ENCODE measurements at regions not wholly inside any gene's neighbourhood (a gene's known extent, or its start where the extent isn't known, plus 50 kb on each side); places are given as distances from the start of the nearest gene placed in this dataset.
"Not testable (repeated sequence)": the region's sequence is repeated elsewhere in the genome, so short reads cannot be mapped to it uniquely, and the experiment has no call there.

DNA sequence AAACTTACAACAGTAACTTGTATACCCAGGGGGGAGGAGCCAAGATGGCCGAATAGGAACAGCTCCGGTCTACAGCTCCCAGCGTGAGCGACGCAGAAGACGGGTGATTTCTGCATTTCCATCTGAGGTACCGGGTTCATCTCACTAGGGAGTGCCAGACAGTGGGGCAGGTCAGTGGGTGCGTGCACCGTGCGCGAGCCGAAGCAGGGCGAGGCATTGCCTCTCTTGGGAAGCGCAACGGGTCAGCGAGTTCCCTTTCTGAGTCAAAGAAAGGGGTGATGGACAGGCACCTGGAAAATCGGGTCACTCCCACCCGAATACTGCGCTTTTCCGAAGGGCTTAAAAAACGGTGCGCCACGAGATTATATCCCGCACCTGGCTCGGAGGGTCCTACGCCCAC lies 278.8 kb downstream of the FAM47B start:
- H3K23ac ChIP-seq (ENCODE audit: low read depth, low read length, poor library complexity); H2AK5ac ChIP-seq (ENCODE audit: low read depth, low read length); H3K27me3 ChIP-seq (ENCODE audit: control insufficient read depth in 3 of 3, insufficient read depth in 3 of 3, low read depth in 1 of 3, low read length in 3 of 3); H3K27ac ChIP-seq (replicated peaks; ENCODE audit: low read length); H3K4me1 ChIP-seq (ENCODE audit: control insufficient read depth in 2 of 2, insufficient read depth in 1 of 2, low read depth in 1 of 2, low read length in 2 of 2); H3K4me3 ChIP-seq (ENCODE audit: low read length in 2 of 2); H3K9ac ChIP-seq (ENCODE audit: low read depth, low read length, poor library complexity); H2BK15ac ChIP-seq (ENCODE audit: low read length); H3K4ac ChIP-seq (ENCODE audit: low read length); H3K9me3 ChIP-seq (replicated peaks in 1 of 2; ENCODE audit: control insufficient read depth in 2 of 2, insufficient read depth in 1 of 2, low read depth in 1 of 2, low read length in 2 of 2); H4K91ac ChIP-seq (ENCODE audit: low read depth, low read length, poor library complexity); H3K79me1 ChIP-seq (ENCODE audit: low read depth, low read length); H4K8ac ChIP-seq (ENCODE audit: low read depth, low read length); H3K18ac ChIP-seq (ENCODE audit: low read length); DNase-seq (ENCODE audit: low spot score); H2AFZ ChIP-seq (ENCODE audit: low read length); H3K4me2 ChIP-seq (ENCODE audit: insufficient read depth, low read length, poor library complexity, severe bottlenecking); H2BK5ac ChIP-seq (ENCODE audit: low read length); H2BK12ac ChIP-seq (ENCODE audit: low read length); H3K14ac ChIP-seq (ENCODE audit: low read length); H3K36me3 ChIP-seq (replicated peaks in 1 of 2; ENCODE audit: control insufficient read depth in 2 of 2, insufficient read depth in 2 of 2, low read length in 2 of 2); H2BK120ac ChIP-seq (ENCODE audit: low read depth, low read length): not testable (repeated sequence)
- WGBS, 2 donors (ENCODE audit: extremely low coverage in 2 of 2, insufficient read length in 2 of 2, insufficient replicate concordance in 1 of 2) = no CpG with 5 or more reads among the region's 26 CpGs

DNA sequence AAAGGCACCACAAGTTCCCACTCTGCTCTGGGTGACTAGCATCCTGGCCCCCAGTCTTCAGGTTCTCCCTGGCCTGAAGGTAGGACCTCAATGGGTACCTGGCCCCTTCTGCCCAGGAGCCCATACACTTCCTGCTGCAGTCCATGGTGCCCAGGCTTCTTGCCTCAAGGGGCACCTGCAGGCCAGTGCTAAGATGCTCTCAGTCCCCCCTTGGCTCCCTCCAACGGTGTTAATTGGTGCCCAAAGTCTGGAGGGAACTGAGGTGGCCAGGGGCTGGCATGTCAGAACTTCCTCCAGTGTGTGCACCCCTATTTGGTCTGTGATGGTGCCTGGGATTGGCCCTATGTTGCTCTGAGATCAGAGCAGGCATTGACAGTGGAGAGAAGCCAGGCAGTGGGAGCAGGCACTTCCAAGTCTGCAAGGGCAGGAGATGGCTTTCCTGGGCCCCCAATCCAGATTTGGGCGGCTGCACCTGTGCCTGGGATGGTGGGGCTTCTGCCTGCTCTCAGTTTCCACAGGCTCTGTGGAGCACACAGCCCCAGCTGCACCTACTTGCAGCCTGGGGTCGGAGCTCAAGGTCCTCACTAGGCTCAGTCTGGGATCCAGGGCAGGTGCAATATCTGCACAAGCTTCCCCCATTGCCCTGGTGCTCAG lies 301.6 kb downstream of the FAM47B start:
- H2BK15ac ChIP-seq (ENCODE audit: low read length) = no peak overlapping the region
- H3K14ac ChIP-seq (ENCODE audit: low read length) = no peak overlapping the region
- no peak overlapping the region for H2AK5ac ChIP-seq (ENCODE audit: low read depth, low read length)
- H3K4me2 ChIP-seq (ENCODE audit: insufficient read depth, low read length, poor library complexity, severe bottlenecking) = no peak overlapping the region
- H3K27ac ChIP-seq (replicated peaks; ENCODE audit: low read length) = no peak overlapping the region
- H4K8ac ChIP-seq (ENCODE audit: low read depth, low read length) = no peak overlapping the region
- H3K79me1 ChIP-seq (ENCODE audit: low read depth, low read length) = no peaks in the 10 kb centered on the region
- no peaks in the 10 kb centered on the region for H3K9me3 ChIP-seq (replicated peaks in 1 of 2; ENCODE audit: control insufficient read depth in 2 of 2, insufficient read depth in 1 of 2, low read depth in 1 of 2, low read length in 2 of 2)
- no peak overlapping the region for H2BK5ac ChIP-seq (ENCODE audit: low read length)
- no CpG with 5 or more reads among the region's 3 CpGs for WGBS, 2 donors (ENCODE audit: extremely low coverage in 2 of 2, insufficient read length in 2 of 2, insufficient replicate concordance in 1 of 2)
- H3K4ac ChIP-seq (ENCODE audit: low read length) = no peak overlapping the region
- peaks cover 0 to 7% of the 10 kb centered on the region in 2 donors for H3K4me1 ChIP-seq (ENCODE audit: control insufficient read depth in 2 of 2, insufficient read depth in 1 of 2, low read depth in 1 of 2, low read length in 2 of 2)
- H3K4me3 ChIP-seq (ENCODE audit: low read length in 2 of 2) = no peak overlapping the region
- no peak overlapping the region for H3K9ac ChIP-seq (ENCODE audit: low read depth, low read length, poor library complexity)
- no peak overlapping the region for H2BK12ac ChIP-seq (ENCODE audit: low read length)
- H3K23ac ChIP-seq (ENCODE audit: low read depth, low read length, poor library complexity) = no peak overlapping the region
- H2BK120ac ChIP-seq (ENCODE audit: low read depth, low read length) = no peak overlapping the region
- no peak overlapping the region for H3K18ac ChIP-seq (ENCODE audit: low read length)
- H2AFZ ChIP-seq (ENCODE audit: low read length) = peak overlapping the region; percentile 35
- no peaks in the 10 kb centered on the region for H3K36me3 ChIP-seq (replicated peaks in 1 of 2; ENCODE audit: control insufficient read depth in 2 of 2, insufficient read depth in 2 of 2, low read length in 2 of 2)
- no peaks in the 10 kb centered on the region for H3K27me3 ChIP-seq (ENCODE audit: control insufficient read depth in 3 of 3, insufficient read depth in 3 of 3, low read depth in 1 of 3, low read length in 3 of 3)
- no peak for DNase-seq (ENCODE audit: low spot score)
- no peak overlapping the region for H4K91ac ChIP-seq (ENCODE audit: low read depth, low read length, poor library complexity)

DNA sequence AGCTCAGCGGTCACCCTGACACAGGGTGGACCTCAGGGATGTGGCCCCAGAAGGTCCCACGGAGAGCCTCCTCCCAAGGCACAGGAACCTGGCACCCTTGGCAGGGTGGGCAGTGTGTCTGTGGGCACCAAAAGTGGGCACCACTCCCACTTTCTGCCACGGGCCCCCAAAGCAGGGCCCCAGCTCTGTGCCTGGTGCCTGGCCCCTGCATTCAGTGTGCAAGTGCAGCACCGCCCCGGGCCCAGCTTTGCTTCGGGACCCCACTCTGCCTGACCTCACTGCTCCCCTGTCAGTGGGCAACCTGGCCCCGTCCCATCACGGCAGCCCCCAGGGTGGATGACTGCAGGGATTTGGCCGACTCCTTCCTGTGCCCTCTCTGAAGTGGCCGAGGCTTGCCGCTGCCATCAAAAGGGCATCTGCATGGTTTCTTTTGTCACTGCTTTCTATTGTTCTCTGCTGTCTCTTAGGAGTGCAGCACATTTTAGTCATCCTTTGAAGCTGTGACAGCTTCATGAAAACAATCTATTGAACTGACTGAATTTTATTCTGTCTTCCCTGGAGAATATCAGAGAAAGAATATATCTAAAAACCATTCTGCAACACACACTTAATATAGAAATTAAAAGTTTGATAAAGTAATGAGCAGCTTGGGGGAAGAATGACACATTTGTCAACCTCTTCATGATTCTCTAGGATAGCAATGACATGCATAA lies 302.4 kb downstream of the FAM47B start:
- H3K4me2 ChIP-seq (ENCODE audit: insufficient read depth, low read length, poor library complexity, severe bottlenecking) = no peak overlapping the region
- no peak for DNase-seq (ENCODE audit: low spot score)
- H3K27me3 ChIP-seq (ENCODE audit: control insufficient read depth in 3 of 3, insufficient read depth in 3 of 3, low read depth in 1 of 3, low read length in 3 of 3) = no peaks in the 10 kb centered on the region
- no peak overlapping the region for H3K4ac ChIP-seq (ENCODE audit: low read length)
- no peak overlapping the region for H3K4me3 ChIP-seq (ENCODE audit: low read length in 2 of 2)
- H3K9ac ChIP-seq (ENCODE audit: low read depth, low read length, poor library complexity) = no peak overlapping the region
- H2BK12ac ChIP-seq (ENCODE audit: low read length) = no peak overlapping the region
- no peak overlapping the region for H3K14ac ChIP-seq (ENCODE audit: low read length)
- H4K91ac ChIP-seq (ENCODE audit: low read depth, low read length, poor library complexity) = no peak overlapping the region
- H3K79me1 ChIP-seq (ENCODE audit: low read depth, low read length) = no peaks in the 10 kb centered on the region
- no peak overlapping the region for H2BK15ac ChIP-seq (ENCODE audit: low read length)
- H3K23ac ChIP-seq (ENCODE audit: low read depth, low read length, poor library complexity) = no peak overlapping the region
- no peaks in the 10 kb centered on the region for H3K36me3 ChIP-seq (replicated peaks in 1 of 2; ENCODE audit: control insufficient read depth in 2 of 2, insufficient read depth in 2 of 2, low read length in 2 of 2)
- no peak overlapping the region for H2BK120ac ChIP-seq (ENCODE audit: low read depth, low read length)
- peak overlapping the region; percentile 35 for H2AFZ ChIP-seq (ENCODE audit: low read length)
- peaks cover 0 to 7% of the 10 kb centered on the region in 2 donors for H3K4me1 ChIP-seq (ENCODE audit: control insufficient read depth in 2 of 2, insufficient read depth in 1 of 2, low read depth in 1 of 2, low read length in 2 of 2)
- no peak overlapping the region for H2BK5ac ChIP-seq (ENCODE audit: low read length)
- no peak overlapping the region for H3K18ac ChIP-seq (ENCODE audit: low read length)
- H3K9me3 ChIP-seq (replicated peaks in 1 of 2; ENCODE audit: control insufficient read depth in 2 of 2, insufficient read depth in 1 of 2, low read depth in 1 of 2, low read length in 2 of 2) = no peaks in the 10 kb centered on the region
- H3K27ac ChIP-seq (replicated peaks; ENCODE audit: low read length) = no peak overlapping the region
- H2AK5ac ChIP-seq (ENCODE audit: low read depth, low read length) = no peak overlapping the region
- no CpG with 5 or more reads among the region's 11 CpGs for WGBS, 2 donors (ENCODE audit: extremely low coverage in 2 of 2, insufficient read length in 2 of 2, insufficient replicate concordance in 1 of 2)
- no peak overlapping the region for H4K8ac ChIP-seq (ENCODE audit: low read depth, low read length)

DNA sequence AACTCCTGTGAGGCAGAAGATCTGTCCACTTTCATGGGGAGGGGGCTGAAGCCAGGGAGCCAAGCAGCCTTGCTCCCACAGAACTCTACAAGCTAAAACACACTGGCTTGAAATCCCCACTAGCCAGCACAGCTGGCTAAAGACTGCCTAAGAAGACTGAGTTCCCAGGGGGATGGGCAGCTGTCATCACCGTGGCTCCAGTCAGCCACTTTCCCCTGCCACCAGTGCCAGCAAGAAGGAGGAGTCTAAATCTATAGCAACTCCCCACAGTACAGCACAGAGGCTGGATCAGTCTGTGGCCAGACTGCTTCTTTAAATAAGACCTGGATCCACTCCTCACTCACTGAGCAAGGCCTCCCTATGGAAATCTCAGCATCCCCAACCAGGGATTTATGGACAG lies 308.6 kb downstream of the FAM47B start:
- H2BK120ac ChIP-seq (ENCODE audit: low read depth, low read length) = no peak overlapping the region
- no peak overlapping the region for H2AFZ ChIP-seq (ENCODE audit: low read length)
- no peak overlapping the region for H3K4me2 ChIP-seq (ENCODE audit: insufficient read depth, low read length, poor library complexity, severe bottlenecking)
- no peaks in the 10 kb centered on the region for H3K27me3 ChIP-seq (ENCODE audit: control insufficient read depth in 3 of 3, insufficient read depth in 3 of 3, low read depth in 1 of 3, low read length in 3 of 3)
- H2AK5ac ChIP-seq (ENCODE audit: low read depth, low read length) = no peak overlapping the region
- no CpG with 5 or more reads among the region's 1 CpG for WGBS, 2 donors (ENCODE audit: extremely low coverage in 2 of 2, insufficient read length in 2 of 2, insufficient replicate concordance in 1 of 2)
- no peaks in the 10 kb centered on the region for H3K79me1 ChIP-seq (ENCODE audit: low read depth, low read length)
- no peak overlapping the region for H3K9ac ChIP-seq (ENCODE audit: low read depth, low read length, poor library complexity)
- no peak overlapping the region for H4K91ac ChIP-seq (ENCODE audit: low read depth, low read length, poor library complexity)
- no peak overlapping the region for H3K18ac ChIP-seq (ENCODE audit: low read length)
- H3K36me3 ChIP-seq (replicated peaks in 1 of 2; ENCODE audit: control insufficient read depth in 2 of 2, insufficient read depth in 2 of 2, low read length in 2 of 2) = no peaks in the 10 kb centered on the region
- no peaks in the 10 kb centered on the region for H3K9me3 ChIP-seq (replicated peaks in 1 of 2; ENCODE audit: control insufficient read depth in 2 of 2, insufficient read depth in 1 of 2, low read depth in 1 of 2, low read length in 2 of 2)
- no peak overlapping the region for H3K4me3 ChIP-seq (ENCODE audit: low read length in 2 of 2)
- H3K27ac ChIP-seq (replicated peaks; ENCODE audit: low read length) = no peak overlapping the region
- no peak for DNase-seq (ENCODE audit: low spot score)
- H2BK12ac ChIP-seq (ENCODE audit: low read length) = no peak overlapping the region
- no peak overlapping the region for H3K23ac ChIP-seq (ENCODE audit: low read depth, low read length, poor library complexity)
- no peaks in the 10 kb centered on the region for H3K4me1 ChIP-seq (ENCODE audit: control insufficient read depth in 2 of 2, insufficient read depth in 1 of 2, low read depth in 1 of 2, low read length in 2 of 2)
- H3K4ac ChIP-seq (ENCODE audit: low read length) = no peak overlapping the region
- no peak overlapping the region for H2BK15ac ChIP-seq (ENCODE audit: low read length)
- no peak overlapping the region for H3K14ac ChIP-seq (ENCODE audit: low read length)
- H2BK5ac ChIP-seq (ENCODE audit: low read length) = no peak overlapping the region
- no peak overlapping the region for H4K8ac ChIP-seq (ENCODE audit: low read depth, low read length)
